ENCODE measurements at regions not wholly inside any gene's neighbourhood (a gene's known extent, or its start where the extent isn't known, plus 50 kb on each side); places are given as distances from the start of the nearest gene placed in this dataset.

DNA sequence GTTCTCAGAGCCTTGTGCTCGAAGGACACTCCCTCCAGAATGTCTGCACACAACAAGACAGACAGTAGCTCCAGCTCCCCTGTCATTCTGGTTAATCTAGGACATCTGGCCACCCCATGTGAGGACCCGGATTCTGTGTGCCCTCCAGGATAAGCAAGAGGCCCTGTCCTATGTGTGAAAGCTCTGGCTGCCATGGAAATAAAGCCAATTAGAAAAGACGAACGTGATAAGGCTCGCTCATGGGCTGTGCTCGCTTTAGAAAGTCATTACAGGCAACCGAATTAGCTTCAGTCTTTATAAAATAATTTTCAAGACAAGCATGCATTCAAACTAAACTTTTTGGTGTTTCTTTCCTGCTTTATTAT is 263.4 kb downstream of the INHBA start:
- TF ChIP-seq GATA2 (IDR thresholded peaks at IDR 0.05; ENCODE audit: low read depth, low read length) (peak; percentile 78), GATA3 (IDR thresholded peaks at IDR 0.05; ENCODE audit: low read depth, low read length) (peak; percentile 69)
